ENCODE measurements at regions not wholly inside any gene's neighbourhood (a gene's known extent, or its start where the extent isn't known, plus 50 kb on each side); places are given as distances from the start of the nearest gene placed in this dataset.

DNA sequence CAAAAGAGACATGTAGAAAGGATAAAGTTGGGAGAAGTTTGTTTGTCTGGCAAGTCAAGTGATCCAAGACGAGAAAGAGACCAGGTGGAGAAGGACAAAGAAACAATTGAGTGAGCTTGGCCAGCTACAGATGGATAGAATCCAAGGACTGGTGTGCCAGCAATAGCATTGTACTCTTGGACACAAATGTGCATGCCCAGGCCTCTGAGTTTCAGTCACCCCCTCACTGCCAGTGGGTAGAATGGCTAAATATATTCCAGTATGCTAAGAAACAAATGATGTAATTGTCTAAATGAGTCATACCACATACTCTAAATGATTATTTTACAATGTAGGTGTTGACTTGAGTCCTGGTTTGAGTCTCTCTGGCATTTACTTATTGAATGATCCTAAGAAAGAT is 881.3 kb downstream of the LRRTM4 start:
- Histone ChIP-seq H3K9ac (ENCODE audit: insufficient read depth, low read length, poor library complexity, severe bottlenecking) (no peak overlapping the region), H3K36me3 (replicated peaks in 1 of 2; ENCODE audit: control insufficient read depth in 1 of 2, insufficient read depth in 2 of 2, low read length in 2 of 2) (no peaks in the 10 kb centered on the region), H3K79me2 (ENCODE audit: insufficient read depth, low read length) (no peaks in the 10 kb centered on the region), H3K27me3 (ENCODE audit: control insufficient read depth in 2 of 2, insufficient read depth in 2 of 2, low read length in 2 of 2) (no peaks in the 10 kb centered on the region), H3K4me2 (replicated peaks; ENCODE audit: extremely low read depth, low read length, poor library complexity, severe bottlenecking) (no peak overlapping the region), H3K4me1 (ENCODE audit: control insufficient read depth in 1 of 2, insufficient read depth in 2 of 2, low read length in 2 of 2) (no peaks in the 10 kb centered on the region), H3K9me3 (replicated peaks in 1 of 2; ENCODE audit: control insufficient read depth in 1 of 2, insufficient read depth in 1 of 2, low read length in 2 of 2) (no peaks in the 10 kb centered on the region), H3K27ac (ENCODE audit: low read depth in 1 of 2, low read length in 2 of 2) (no peak overlapping the region), H2AFZ (ENCODE audit: insufficient read depth, low read depth, low read length, poor library complexity, severe bottlenecking) (no peak overlapping the region), H4K20me1 (ENCODE audit: insufficient read depth, low read length) (no peaks in the 10 kb centered on the region), H3K4me3 (replicated peaks in 1 of 3; ENCODE audit: low read depth in 2 of 3, low read length in 3 of 3) (no peak overlapping the region)
- no peak overlapping the region for H3K4me3 Mint-ChIP-seq
- H3K9me3 Mint-ChIP-seq: peaks cover 0 to 5% (median 2%) of the 10 kb centered on the region in 7 donors
- no peaks in the 10 kb centered on the region for H3K27me3 Mint-ChIP-seq (ENCODE audit: low read depth in 3 of 3)
- no peaks in the 10 kb centered on the region for H3K36me3 Mint-ChIP-seq
- DNase-seq: no peak
- H3K27ac Mint-ChIP-seq: no peak overlapping the region
- intact Hi-C loops (cut with micrococcal nuclease): no loop called here
- 100% methylated on average over 1 of the region's 1 CpG for WGBS (ENCODE audit: insufficient coverage)
- H3K4me1 Mint-ChIP-seq: no peaks in the 10 kb centered on the region
- TF ChIP-seq, protein P1, sequence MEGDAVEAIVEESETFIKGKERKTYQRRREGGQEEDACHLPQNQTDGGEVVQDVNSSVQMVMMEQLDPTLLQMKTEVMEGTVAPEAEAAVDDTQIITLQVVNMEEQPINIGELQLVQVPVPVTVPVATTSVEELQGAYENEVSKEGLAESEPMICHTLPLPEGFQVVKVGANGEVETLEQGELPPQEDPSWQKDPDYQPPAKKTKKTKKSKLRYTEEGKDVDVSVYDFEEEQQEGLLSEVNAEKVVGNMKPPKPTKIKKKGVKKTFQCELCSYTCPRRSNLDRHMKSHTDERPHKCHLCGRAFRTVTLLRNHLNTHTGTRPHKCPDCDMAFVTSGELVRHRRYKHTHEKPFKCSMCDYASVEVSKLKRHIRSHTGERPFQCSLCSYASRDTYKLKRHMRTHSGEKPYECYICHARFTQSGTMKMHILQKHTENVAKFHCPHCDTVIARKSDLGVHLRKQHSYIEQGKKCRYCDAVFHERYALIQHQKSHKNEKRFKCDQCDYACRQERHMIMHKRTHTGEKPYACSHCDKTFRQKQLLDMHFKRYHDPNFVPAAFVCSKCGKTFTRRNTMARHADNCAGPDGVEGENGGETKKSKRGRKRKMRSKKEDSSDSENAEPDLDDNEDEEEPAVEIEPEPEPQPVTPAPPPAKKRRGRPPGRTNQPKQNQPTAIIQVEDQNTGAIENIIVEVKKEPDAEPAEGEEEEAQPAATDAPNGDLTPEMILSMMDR (IDR thresholded peaks at IDR 0.05): no peak

DNA sequence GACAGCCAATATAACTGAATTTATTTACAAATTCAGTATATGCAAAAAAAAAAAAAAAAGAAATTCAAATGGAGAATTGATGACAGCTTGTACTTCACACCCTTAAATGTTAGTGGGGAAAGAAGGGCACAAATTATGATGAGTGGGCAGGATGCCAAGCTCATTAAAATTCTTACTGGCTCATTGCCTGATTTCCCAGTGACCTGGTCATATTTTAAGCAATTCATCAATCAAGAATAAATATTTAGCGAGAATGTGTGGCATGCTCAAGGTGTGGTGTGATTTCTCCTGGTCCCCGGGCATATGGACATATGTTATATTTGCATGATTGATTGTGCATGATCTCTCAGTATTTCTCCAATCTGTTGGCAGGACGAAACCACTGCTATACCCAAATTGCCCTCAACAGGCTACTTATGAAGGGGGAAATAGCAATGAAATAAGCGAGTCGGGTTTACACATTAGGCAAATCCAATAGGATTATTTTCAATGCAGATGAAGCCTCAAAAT is 883.0 kb downstream of the LRRTM4 start:
- DNase-seq: no peak
- no peak overlapping the region for H3K4me3 Mint-ChIP-seq
- intact Hi-C loops (cut with micrococcal nuclease): no loop called here

More for the DNA sequence above, 883.0 kb downstream of the LRRTM4 start:
- Mint-ChIP-seq H3K9me3 (peaks cover 0 to 2% (median 0%) of the 10 kb centered on the region in 7 donors), H3K4me1 (no peaks in the 10 kb centered on the region), H3K36me3 (no peaks in the 10 kb centered on the region), H3K27ac (no peak overlapping the region), H3K27me3 (ENCODE audit: low read depth in 3 of 3) (no peaks in the 10 kb centered on the region)
- TF ChIP-seq, protein P1 (IDR thresholded peaks at IDR 0.05): no peak
- H3K4me3 ChIP-seq (replicated peaks in 1 of 3; ENCODE audit: low read depth in 2 of 3, low read length in 3 of 3): no peak overlapping the region
- H3K9me3 ChIP-seq (replicated peaks in 1 of 2; ENCODE audit: control insufficient read depth in 1 of 2, insufficient read depth in 1 of 2, low read length in 2 of 2): no peaks in the 10 kb centered on the region
- H3K4me2 ChIP-seq (replicated peaks; ENCODE audit: extremely low read depth, low read length, poor library complexity, severe bottlenecking): no peak overlapping the region
- no peak overlapping the region for H2AFZ ChIP-seq (ENCODE audit: insufficient read depth, low read depth, low read length, poor library complexity, severe bottlenecking)
- H4K20me1 ChIP-seq (ENCODE audit: insufficient read depth, low read length): no peaks in the 10 kb centered on the region
- WGBS (ENCODE audit: insufficient coverage): no CpG with 5 or more reads among the region's 5 CpGs
- H3K79me2 ChIP-seq (ENCODE audit: insufficient read depth, low read length): no peaks in the 10 kb centered on the region
- no peak overlapping the region for H3K27ac ChIP-seq (ENCODE audit: low read depth in 1 of 2, low read length in 2 of 2)
- H3K4me1 ChIP-seq (ENCODE audit: control insufficient read depth in 1 of 2, insufficient read depth in 2 of 2, low read length in 2 of 2): no peaks in the 10 kb centered on the region
- no peak overlapping the region for H3K9ac ChIP-seq (ENCODE audit: insufficient read depth, low read length, poor library complexity, severe bottlenecking)
- H3K36me3 ChIP-seq (replicated peaks in 1 of 2; ENCODE audit: control insufficient read depth in 1 of 2, insufficient read depth in 2 of 2, low read length in 2 of 2): no peaks in the 10 kb centered on the region
- H3K27me3 ChIP-seq (ENCODE audit: control insufficient read depth in 2 of 2, insufficient read depth in 2 of 2, low read length in 2 of 2): no peaks in the 10 kb centered on the region
